ENCODE measurements at regions not wholly inside any gene's neighbourhood (a gene's known extent, or its start where the extent isn't known, plus 50 kb on each side); places are given as distances from the start of the nearest gene placed in this dataset.

- no peaks in the 10 kb centered on the region for H3K36me3 ChIP-seq (ENCODE audit: control insufficient read depth, insufficient read depth, low read length)
- H3K9me3 ChIP-seq (ENCODE audit: control insufficient read depth, low read length) = no peaks in the 10 kb centered on the region
- H3K27ac ChIP-seq (ENCODE audit: insufficient read depth, low read depth, low read length, poor library complexity, severe bottlenecking) = no peak overlapping the region
- H3K4me1 ChIP-seq (ENCODE audit: control insufficient read depth, insufficient read depth, low read length) = peaks cover 7% of the 10 kb centered on the region
- no peak overlapping the region for H3K4me3 ChIP-seq (ENCODE audit: insufficient read depth, low read depth, low read length)
- no peaks in the 10 kb centered on the region for H3K27me3 ChIP-seq (ENCODE audit: control insufficient read depth, insufficient read depth, low read length, poor library complexity, severe bottlenecking)
- 90% methylated on average over 2 of the region's 2 CpGs for WGBS, 2 experiments
These were observed 306.7 kb downstream of the EMP1 start for GRCh38 chr12:13503094-13503835.

- WGBS, 2 experiments = 30 to 34% methylated on average over 3 of the region's 3 CpGs
- H3K27me3 ChIP-seq (ENCODE audit: control insufficient read depth, insufficient read depth, low read length, poor library complexity, severe bottlenecking) = no peaks in the 10 kb centered on the region
- no peaks in the 10 kb centered on the region for H3K36me3 ChIP-seq (ENCODE audit: control insufficient read depth, insufficient read depth, low read length)
- H3K4me3 ChIP-seq (ENCODE audit: insufficient read depth, low read depth, low read length) = no peak overlapping the region
- no peaks in the 10 kb centered on the region for H3K9me3 ChIP-seq (ENCODE audit: control insufficient read depth, low read length)
- H3K27ac ChIP-seq (ENCODE audit: insufficient read depth, low read depth, low read length, poor library complexity, severe bottlenecking) = no peak overlapping the region
- peaks cover 7% of the 10 kb centered on the region for H3K4me1 ChIP-seq (ENCODE audit: control insufficient read depth, insufficient read depth, low read length)
These were observed 302.5 kb downstream of the EMP1 start for GRCh38 chr12:13499008-13499407.

- 83 to 100% methylated on average over 1 of the region's 1 CpG for WGBS, 2 experiments
- Histone ChIP-seq H3K27ac (ENCODE audit: insufficient read depth, low read depth, low read length, poor library complexity, severe bottlenecking) (no peak overlapping the region), H3K36me3 (ENCODE audit: control insufficient read depth, insufficient read depth, low read length) (no peaks in the 10 kb centered on the region)
These were observed 299.6 kb downstream of the EMP1 start for GRCh38 chr12:13496111-13496510.

GRCh38 chr12:13489246-13489645 is 292.7 kb downstream of the EMP1 start:
- Histone ChIP-seq H3K27me3 (ENCODE audit: control insufficient read depth, insufficient read depth, low read length, poor library complexity, severe bottlenecking) (no peaks in the 10 kb centered on the region), H3K4me1 (ENCODE audit: control insufficient read depth, insufficient read depth, low read length) (no peaks in the 10 kb centered on the region), H3K36me3 (ENCODE audit: control insufficient read depth, insufficient read depth, low read length) (no peaks in the 10 kb centered on the region), H3K4me3 (ENCODE audit: insufficient read depth, low read depth, low read length) (no peak overlapping the region), H3K9me3 (ENCODE audit: control insufficient read depth, low read length) (no peaks in the 10 kb centered on the region), H3K27ac (ENCODE audit: insufficient read depth, low read depth, low read length, poor library complexity, severe bottlenecking) (no peak overlapping the region)
- WGBS, 2 experiments = 93 to 97% methylated on average over 4 of the region's 4 CpGs

More at GRCh38 chr12:13496111-13496510, 299.6 kb downstream of the EMP1 start:
- Histone ChIP-seq H3K9me3 (ENCODE audit: control insufficient read depth, low read length) (no peaks in the 10 kb centered on the region), H3K4me1 (ENCODE audit: control insufficient read depth, insufficient read depth, low read length) (peaks cover 7% of the 10 kb centered on the region), H3K4me3 (ENCODE audit: insufficient read depth, low read depth, low read length) (no peak overlapping the region), H3K27me3 (ENCODE audit: control insufficient read depth, insufficient read depth, low read length, poor library complexity, severe bottlenecking) (no peaks in the 10 kb centered on the region)

- no peaks in the 10 kb centered on the region for H3K36me3 ChIP-seq (ENCODE audit: control insufficient read depth, insufficient read depth, low read length)
- H3K27ac ChIP-seq (ENCODE audit: insufficient read depth, low read depth, low read length, poor library complexity, severe bottlenecking) = no peak overlapping the region
- no peaks in the 10 kb centered on the region for H3K4me1 ChIP-seq (ENCODE audit: control insufficient read depth, insufficient read depth, low read length)
- WGBS, 2 experiments = 95% methylated on average over 7 of the region's 7 CpGs
- no peaks in the 10 kb centered on the region for H3K27me3 ChIP-seq (ENCODE audit: control insufficient read depth, insufficient read depth, low read length, poor library complexity, severe bottlenecking)
- H3K4me3 ChIP-seq (ENCODE audit: insufficient read depth, low read depth, low read length) = no peak overlapping the region
- H3K9me3 ChIP-seq (ENCODE audit: control insufficient read depth, low read length) = no peaks in the 10 kb centered on the region
These were observed 290.8 kb downstream of the EMP1 start for GRCh38 chr12:13487326-13487725.

GRCh38 chr12:13486794-13487193 is 290.3 kb downstream of the EMP1 start:
- no peak overlapping the region for H3K27ac ChIP-seq (ENCODE audit: insufficient read depth, low read depth, low read length, poor library complexity, severe bottlenecking)
- H3K9me3 ChIP-seq (ENCODE audit: control insufficient read depth, low read length) = no peaks in the 10 kb centered on the region
- no peak overlapping the region for H3K4me3 ChIP-seq (ENCODE audit: insufficient read depth, low read depth, low read length)
- H3K27me3 ChIP-seq (ENCODE audit: control insufficient read depth, insufficient read depth, low read length, poor library complexity, severe bottlenecking) = no peaks in the 10 kb centered on the region
- 95 to 96% methylated on average over 3 of the region's 3 CpGs for WGBS, 2 experiments
- H3K36me3 ChIP-seq (ENCODE audit: control insufficient read depth, insufficient read depth, low read length) = no peaks in the 10 kb centered on the region
- no peaks in the 10 kb centered on the region for H3K4me1 ChIP-seq (ENCODE audit: control insufficient read depth, insufficient read depth, low read length)

GRCh38 chr12:13478650-13479181 is 282.2 kb downstream of the EMP1 start:
- Histone ChIP-seq H3K36me3 (ENCODE audit: control insufficient read depth, insufficient read depth, low read length) (no peaks in the 10 kb centered on the region), H3K9me3 (ENCODE audit: control insufficient read depth, low read length) (no peaks in the 10 kb centered on the region), H3K27ac (ENCODE audit: insufficient read depth, low read depth, low read length, poor library complexity, severe bottlenecking) (no peak overlapping the region), H3K27me3 (ENCODE audit: control insufficient read depth, insufficient read depth, low read length, poor library complexity, severe bottlenecking) (no peaks in the 10 kb centered on the region), H3K4me3 (ENCODE audit: insufficient read depth, low read depth, low read length) (no peak overlapping the region), H3K4me1 (ENCODE audit: control insufficient read depth, insufficient read depth, low read length) (no peaks in the 10 kb centered on the region)
- 94 to 95% methylated on average over 6 of the region's 6 CpGs for WGBS, 2 experiments

GRCh38 chr12:13474381-13474780 is 277.9 kb downstream of the EMP1 start:
- WGBS, 2 experiments = 86 to 94% methylated on average over 1 of the region's 1 CpG

GRCh38 chr12:13472690-13473089 is 276.2 kb downstream of the EMP1 start:
- H3K4me1 ChIP-seq (ENCODE audit: control insufficient read depth, insufficient read depth, low read length) = peaks cover 5% of the 10 kb centered on the region
- no peaks in the 10 kb centered on the region for H3K36me3 ChIP-seq (ENCODE audit: control insufficient read depth, insufficient read depth, low read length)
- H3K27me3 ChIP-seq (ENCODE audit: control insufficient read depth, insufficient read depth, low read length, poor library complexity, severe bottlenecking) = no peaks in the 10 kb centered on the region
- WGBS, 2 experiments = 92 to 94% methylated on average over 4 to 5 of the region's 5 CpGs
- H3K27ac ChIP-seq (ENCODE audit: insufficient read depth, low read depth, low read length, poor library complexity, severe bottlenecking) = no peak overlapping the region
- no peaks in the 10 kb centered on the region for H3K9me3 ChIP-seq (ENCODE audit: control insufficient read depth, low read length)
- H3K4me3 ChIP-seq (ENCODE audit: insufficient read depth, low read depth, low read length) = no peak overlapping the region

More at GRCh38 chr12:13474381-13474780, 277.9 kb downstream of the EMP1 start:
- H3K4me1 ChIP-seq (ENCODE audit: control insufficient read depth, insufficient read depth, low read length) = no peaks in the 10 kb centered on the region
- no peaks in the 10 kb centered on the region for H3K27me3 ChIP-seq (ENCODE audit: control insufficient read depth, insufficient read depth, low read length, poor library complexity, severe bottlenecking)
- H3K4me3 ChIP-seq (ENCODE audit: insufficient read depth, low read depth, low read length) = no peak overlapping the region
- no peaks in the 10 kb centered on the region for H3K9me3 ChIP-seq (ENCODE audit: control insufficient read depth, low read length)
- no peaks in the 10 kb centered on the region for H3K36me3 ChIP-seq (ENCODE audit: control insufficient read depth, insufficient read depth, low read length)
- H3K27ac ChIP-seq (ENCODE audit: insufficient read depth, low read depth, low read length, poor library complexity, severe bottlenecking) = no peak overlapping the region

GRCh38 chr12:13471471-13471870 is 274.9 kb downstream of the EMP1 start:
- Histone ChIP-seq H3K27ac (ENCODE audit: insufficient read depth, low read depth, low read length, poor library complexity, severe bottlenecking) (no peak overlapping the region), H3K4me3 (ENCODE audit: insufficient read depth, low read depth, low read length) (no peak overlapping the region), H3K9me3 (ENCODE audit: control insufficient read depth, low read length) (no peaks in the 10 kb centered on the region), H3K4me1 (ENCODE audit: control insufficient read depth, insufficient read depth, low read length) (peaks cover 5% of the 10 kb centered on the region), H3K36me3 (ENCODE audit: control insufficient read depth, insufficient read depth, low read length) (no peaks in the 10 kb centered on the region), H3K27me3 (ENCODE audit: control insufficient read depth, insufficient read depth, low read length, poor library complexity, severe bottlenecking) (no peaks in the 10 kb centered on the region)
- 91 to 92% methylated on average over 6 of the region's 6 CpGs for WGBS, 2 experiments
